Endothelial cell of umbilical vein (primary cell): ENCODE measurements at regions not wholly inside any gene's neighbourhood (a gene's known extent, or its start where the extent isn't known, plus 50 kb on each side); places are given as distances from the start of the nearest gene placed in this dataset.

Experiments used
- BruUV-seq: library from RNA; stranded (reverse); fragments of 400-500 nt; replicated peaks from 2 replicates; lab custom pipeline; 2021; lab: Mats Ljungman, UMichigan
- CTCF ChIA-PET: fragments of 300-600, 350-600 bp; sonication (Branson Sonifier 250); formaldehyde crosslinking; loops from one replicate; lab custom pipeline; 2021; ENCODE audit warnings: antibody characterized with exemption, inconsistent platforms; lab: Charles Lee
- POLR2A ChIA-PET: fragments of 300-600, 350-600 bp; sonication (Branson Sonifier 250); formaldehyde crosslinking; loops from one replicate; lab custom pipeline; 2021; ENCODE audit warnings: antibody characterized with exemption, inconsistent platforms; lab: Charles Lee
- DNase-seq: peaks from one replicate; pipeline ENCODE4 v3.0.0-alpha.2; 2011; ENCODE audit warnings: low read depth, low spot score
- FAIRE-seq: peaks from 2 replicates; lab custom pipeline; 2011; peaks lifted over from hg19 to GRCh38; lab: Jason Lieb, UNC
- H2AFZ ChIP-seq: 2 replicates; pipeline ENCODE4 v1.6.0; 2012; ENCODE audit warnings: low read depth, low read length, control low read depth, inconsistent platforms
- H3K27ac ChIP-seq: 2 replicates; pipeline ENCODE4 v1.5.1; 2011; ENCODE audit warnings: low read depth, mild to moderate bottlenecking, control low read depth, low read length, moderate library complexity; ENCODE audit not compliant: insufficient read depth
- H3K27me3 ChIP-seq, 2 experiments: 2 replicates each; pipeline versions ENCODE4 v1.6.0 to v1.6.1; 2011; ENCODE audit warnings: low read length in 2 of 2, mixed read lengths in 1 of 2; ENCODE audit not compliant: control insufficient read depth in 2 of 2, insufficient read depth in 2 of 2
- H3K36me3 ChIP-seq, 2 experiments: 2 replicates in 1 of 2; 3 replicates in 1 of 2; pipeline ENCODE4 v1.5.1; 2011; ENCODE audit warnings: low read length in 2 of 2, mild to moderate bottlenecking in 1 of 2, moderate library complexity in 1 of 2; ENCODE audit not compliant: control insufficient read depth in 2 of 2, insufficient read depth in 2 of 2; ENCODE audit errors: extremely low read depth in 1 of 2
- H3K4me1 ChIP-seq: 3 replicates; pipeline ENCODE4 v1.5.1; 2011; ENCODE audit warnings: mild to moderate bottlenecking, low read length; ENCODE audit not compliant: control insufficient read depth, insufficient read depth; ENCODE audit errors: extremely low read depth
- H3K4me2 ChIP-seq: 2 replicates; pipeline ENCODE4 v1.6.1; 2011; ENCODE audit warnings: low read length, control low read depth, mixed read lengths; ENCODE audit not compliant: insufficient read depth
- H3K4me3 ChIP-seq, 3 experiments: fragments of 200-600 bp in 1 of 3; sonication (generic), shearing (Covaris generic) in 1 of 3; replicated peaks in 1 of 3; 2 replicates each; pipeline ENCODE4 v1.5.1; 2011 to 2016; ENCODE audit warnings: control low read depth in 3 of 3, low read length in 3 of 3, mild to moderate bottlenecking in 2 of 3, inconsistent platforms in 1 of 3, low read depth in 1 of 3, moderate library complexity in 1 of 3; ENCODE audit not compliant: insufficient read depth in 1 of 3
- H3K79me2 ChIP-seq: 2 replicates; pipeline ENCODE4 v1.6.0; 2012; ENCODE audit warnings: low read length, inconsistent platforms; ENCODE audit not compliant: control insufficient read depth, insufficient read depth
- H3K9ac ChIP-seq: replicated peaks from 2 replicates; pipeline ENCODE3; 2011; ENCODE audit warnings: low read length, control low read depth; ENCODE audit not compliant: insufficient read depth; ENCODE audit errors: extremely low read depth
- H3K9me1 ChIP-seq: replicated peaks from 3 replicates; pipeline ENCODE4 v1.6.0; 2011; ENCODE audit warnings: mild to moderate bottlenecking, low read length; ENCODE audit not compliant: control insufficient read depth, insufficient read depth; ENCODE audit errors: extremely low read depth
- H3K9me3 ChIP-seq: replicated peaks from 2 replicates; pipeline ENCODE4 v1.5.1; 2012; ENCODE audit warnings: low read length, inconsistent platforms; ENCODE audit not compliant: control insufficient read depth, insufficient read depth
- H4K20me1 ChIP-seq: replicated peaks from 2 replicates; pipeline ENCODE3; 2011; ENCODE audit warnings: mild to moderate bottlenecking, low read length; ENCODE audit not compliant: control insufficient read depth, insufficient read depth; ENCODE audit errors: extremely low read depth
- EZH2 ChIP-seq: IDR thresholded peaks from 2 replicates; pipeline ENCODE4 v1.6.1; 2012; ENCODE audit warnings: borderline replicate concordance, low read depth, mild to moderate bottlenecking, moderate library complexity, low read length, inconsistent platforms; ENCODE audit not compliant: severe bottlenecking
- GATA2 ChIP-seq: IDR thresholded peaks from 2 replicates; pipeline ENCODE4 v1.7.0; 2011; ENCODE audit warnings: low read depth, mild to moderate bottlenecking, moderate library complexity, mixed read lengths, low read length; ENCODE audit not compliant: insufficient read length, insufficient read depth
- JUN ChIP-seq: IDR thresholded peaks from 2 replicates; pipeline ENCODE4 v1.6.1; 2011; ENCODE audit warnings: borderline replicate concordance, low read depth; ENCODE audit not compliant: insufficient read length, insufficient read depth
- MYC ChIP-seq: IDR thresholded peaks from one replicate; pipeline ENCODE4 v1.6.1; 2011; ENCODE audit warnings: mild to moderate bottlenecking, low read depth, low read length
- POLR2AphosphoS5 ChIP-seq: IDR thresholded peaks from 2 replicates; pipeline ENCODE4 v1.6.1; 2012; ENCODE audit warnings: low read depth, mild to moderate bottlenecking, control low read depth, low read length, moderate library complexity; ENCODE audit not compliant: insufficient read depth
- dilution Hi-C: fragments of 300-500 bp; cut with MboI; formaldehyde crosslinking; loops from one replicate; pipeline ENCODE4 v1.15.0; 2019; ENCODE audit warnings: low sequenced_read_pairs; ENCODE audit not compliant: extremely low pct_ligation_motif_present
- intact Hi-C: fragments of 100-400 bp; cut with micrococcal nuclease; formaldehyde crosslinking; loops from one replicate; pipeline ENCODE4 v1.10.0; 2022
- TF ChIP-seq, protein P1 (sequence below), 2 donors: IDR thresholded peaks; 1 replicate in 1 of 2; 2 replicates in 1 of 2; pipeline ENCODE4 v1.5.1; 2011; ENCODE audit warnings: low read length in 2 of 2, mild to moderate bottlenecking in 2 of 2, moderate library complexity in 2 of 2, control low read depth in 1 of 2, inconsistent platforms in 1 of 2, low read depth in 1 of 2; ENCODE audit not compliant: insufficient read depth in 1 of 2; ENCODE audit errors: extremely low read depth in 1 of 2

DNA sequence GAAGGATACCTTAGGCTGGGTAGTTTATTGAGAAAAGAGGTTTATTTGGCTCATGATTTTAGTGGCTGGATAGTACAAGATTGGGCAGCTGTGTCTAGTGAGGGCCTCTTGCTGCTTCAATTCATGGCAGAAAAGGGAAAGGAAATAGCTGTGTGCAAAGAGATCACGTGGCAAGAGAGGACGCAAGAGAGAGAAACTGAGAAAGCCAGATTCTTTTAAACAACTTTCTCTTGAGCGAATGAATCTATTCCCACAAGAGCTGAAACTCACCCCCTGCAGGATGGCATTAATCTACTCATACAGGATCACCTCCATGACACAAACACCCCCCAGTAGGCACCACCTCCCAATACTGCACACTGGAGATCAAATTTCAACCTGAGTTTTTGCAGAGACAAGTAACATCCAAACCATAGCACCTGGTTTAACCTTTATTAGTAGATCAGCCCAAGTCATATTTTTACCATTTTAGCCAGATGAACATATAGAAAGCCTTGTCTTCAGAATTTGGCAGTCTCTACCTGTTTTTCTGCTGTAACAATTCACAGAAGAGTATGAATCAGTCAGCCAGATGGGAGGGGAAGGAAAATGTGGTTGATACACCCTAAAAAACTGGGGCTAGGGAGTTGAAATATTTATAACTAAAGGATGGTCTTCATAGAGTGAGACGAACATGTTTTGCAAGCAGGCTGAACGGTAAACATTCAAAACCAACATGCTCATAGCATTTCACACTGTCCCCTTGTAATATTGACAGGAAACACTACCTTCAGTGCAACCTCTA, 73.9 kb upstream of the NCKAP5 start:
- no peak overlapping the region for H3K4me3 ChIP-seq
- no TSS peak for BruUV-seq
- FAIRE-seq (no peak), DNase-seq (no peak)
- no peak overlapping the region for H3K9ac ChIP-seq
- no peak overlapping the region for H2AFZ ChIP-seq
- POLR2A ChIA-PET: no interaction called here
- H4K20me1 ChIP-seq: no peaks in the 10 kb centered on the region
- no peaks in the 10 kb centered on the region for H3K79me2 ChIP-seq
- H3K9me3 ChIP-seq: no peaks in the 10 kb centered on the region
- no peaks in the 10 kb centered on the region for H3K36me3 ChIP-seq
- no peaks in the 10 kb centered on the region for H3K27me3 ChIP-seq
- intact Hi-C loops (no loop called here), dilution Hi-C loops (no loop called here)
- H3K4me1 ChIP-seq: no peaks in the 10 kb centered on the region
- H3K4me2 ChIP-seq: no peak overlapping the region
- H3K9me1 ChIP-seq: no peaks in the 10 kb centered on the region
- CTCF ChIA-PET: interaction anchor here (1.0 to 1.1 kb wide), 2 partner anchors 138 to 202 kb away, joined by 5 read pairs; no protein-coding TSS in a partner anchor
- H3K27ac ChIP-seq: no peak overlapping the region
- no peak for TF ChIP-seq GATA2
- TF ChIP-seq, protein P1, sequence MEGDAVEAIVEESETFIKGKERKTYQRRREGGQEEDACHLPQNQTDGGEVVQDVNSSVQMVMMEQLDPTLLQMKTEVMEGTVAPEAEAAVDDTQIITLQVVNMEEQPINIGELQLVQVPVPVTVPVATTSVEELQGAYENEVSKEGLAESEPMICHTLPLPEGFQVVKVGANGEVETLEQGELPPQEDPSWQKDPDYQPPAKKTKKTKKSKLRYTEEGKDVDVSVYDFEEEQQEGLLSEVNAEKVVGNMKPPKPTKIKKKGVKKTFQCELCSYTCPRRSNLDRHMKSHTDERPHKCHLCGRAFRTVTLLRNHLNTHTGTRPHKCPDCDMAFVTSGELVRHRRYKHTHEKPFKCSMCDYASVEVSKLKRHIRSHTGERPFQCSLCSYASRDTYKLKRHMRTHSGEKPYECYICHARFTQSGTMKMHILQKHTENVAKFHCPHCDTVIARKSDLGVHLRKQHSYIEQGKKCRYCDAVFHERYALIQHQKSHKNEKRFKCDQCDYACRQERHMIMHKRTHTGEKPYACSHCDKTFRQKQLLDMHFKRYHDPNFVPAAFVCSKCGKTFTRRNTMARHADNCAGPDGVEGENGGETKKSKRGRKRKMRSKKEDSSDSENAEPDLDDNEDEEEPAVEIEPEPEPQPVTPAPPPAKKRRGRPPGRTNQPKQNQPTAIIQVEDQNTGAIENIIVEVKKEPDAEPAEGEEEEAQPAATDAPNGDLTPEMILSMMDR (IDR thresholded peaks at IDR 0.05; ENCODE audit: extremely low read depth in 1 of 2, insufficient read depth in 1 of 2, low read depth in 1 of 2, low read length in 2 of 2): no peak
- no peak for TF ChIP-seq POLR2AphosphoS5
- TF ChIP-seq MYC: no peak
- TF ChIP-seq EZH2: no peak
- TF ChIP-seq JUN: no peak
